Activated naive CD8-positive, alpha-beta T cell treated with anti-CD3 and anti-CD28 coated beads, Interleukin-2, amount 10 ng/mL, durations not matched to agents 7 days and 5 days (primary cell): ENCODE measurements at regions not wholly inside any gene's neighbourhood (a gene's known extent, or its start where the extent isn't known, plus 50 kb on each side); places are given as distances from the start of the nearest gene placed in this dataset.
A peak's percentile ranks its signal among the peaks of the same experiment; 100 is the strongest.

Source experiments
- ATAC-seq: fragments of 150-1000 bp; cut with Tn5 transposase; one replicate; pipeline ENCODE4 v1.10.0; 2021; ENCODE audit warnings: low read depth, moderate library complexity
- POLR2A ChIA-PET: fragments of 350-600 bp; sonication (Branson Sonifier 250); formaldehyde crosslinking; loops from one replicate; lab custom pipeline; 2021; ENCODE audit warnings: antibody characterized with exemption; lab: Charles Lee
- DNase-seq: peaks from one replicate; pipeline ENCODE4 v3.0.0; 2021
- H3K27ac Mint-ChIP-seq: one replicate; pipeline ENCODE4 v1.8.0; 2022; ENCODE audit warnings: mild to moderate bottlenecking, mixed read lengths
- H3K27me3 Mint-ChIP-seq: one replicate; pipeline ENCODE4 v1.8.0; 2022; ENCODE audit warnings: mild to moderate bottlenecking, moderate library complexity, mixed read lengths
- H3K36me3 Mint-ChIP-seq: one replicate; pipeline ENCODE4 v1.8.0; 2021; ENCODE audit warnings: mild to moderate bottlenecking, mixed read lengths
- H3K4me1 Mint-ChIP-seq: one replicate; pipeline ENCODE4 v1.8.0; 2021; ENCODE audit warnings: mixed read lengths
- H3K4me3 Mint-ChIP-seq: one replicate; pipeline ENCODE4 v1.8.0; 2022; ENCODE audit warnings: mild to moderate bottlenecking, moderate library complexity, mixed read lengths
- H3K9me3 Mint-ChIP-seq: one replicate; pipeline ENCODE4 v1.8.0; 2021; ENCODE audit warnings: mixed read lengths

- no peaks in the 10 kb centered on the region for H3K36me3 Mint-ChIP-seq
- H3K4me3 Mint-ChIP-seq: no peak overlapping the region
- no peaks in the 10 kb centered on the region for H3K9me3 Mint-ChIP-seq
- H3K27ac Mint-ChIP-seq: no peak overlapping the region
- DNase-seq (no peak), ATAC-seq (no peak)
- H3K4me1 Mint-ChIP-seq: no peaks in the 10 kb centered on the region
- H3K27me3 Mint-ChIP-seq: peaks cover 12% of the 10 kb centered on the region
- POLR2A ChIA-PET: no interaction called here
These were observed 144.9 kb upstream of the SIX2 start for GRCh38 chr2:45154144-45154543.

DNA sequence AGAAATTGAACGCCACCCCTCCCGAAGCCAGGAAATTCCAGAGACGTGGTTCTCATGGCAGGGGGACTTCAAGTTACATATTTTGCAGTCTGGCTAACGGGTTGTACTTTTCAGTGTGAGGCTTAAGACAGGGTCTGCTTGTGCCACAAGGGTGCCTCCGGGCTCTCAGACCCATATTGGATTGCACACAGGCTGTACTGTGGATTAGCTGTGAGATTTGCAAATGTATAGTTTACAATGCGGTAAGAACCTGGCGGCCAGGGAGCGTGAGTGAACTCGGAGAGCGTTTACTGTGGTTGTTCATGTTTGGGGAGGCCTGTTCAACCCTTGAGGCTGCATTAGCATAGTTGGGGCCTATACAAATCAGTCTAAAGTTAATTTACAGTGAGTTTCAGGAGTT is 143.9 kb upstream of the SIX2 start:
- Mint-ChIP-seq H3K4me1 (no peaks in the 10 kb centered on the region), H3K27me3 (peaks cover 17% of the 10 kb centered on the region), H3K27ac (no peak overlapping the region), H3K36me3 (no peaks in the 10 kb centered on the region), H3K4me3 (no peak overlapping the region), H3K9me3 (no peaks in the 10 kb centered on the region)
- POLR2A ChIA-PET: no interaction called here
- ATAC-seq (no peak), DNase-seq (no peak)

GRCh38 chr2:45152691-45153090 is 143.4 kb upstream of the SIX2 start:
- no peaks in the 10 kb centered on the region for H3K4me1 Mint-ChIP-seq
- ATAC-seq (no peak), DNase-seq (no peak)
- no peaks in the 10 kb centered on the region for H3K36me3 Mint-ChIP-seq
- H3K9me3 Mint-ChIP-seq: no peaks in the 10 kb centered on the region
- no peak overlapping the region for H3K4me3 Mint-ChIP-seq
- POLR2A ChIA-PET: no interaction called here
- no peak overlapping the region for H3K27ac Mint-ChIP-seq
- H3K27me3 Mint-ChIP-seq: peaks cover 15% of the 10 kb centered on the region

DNA sequence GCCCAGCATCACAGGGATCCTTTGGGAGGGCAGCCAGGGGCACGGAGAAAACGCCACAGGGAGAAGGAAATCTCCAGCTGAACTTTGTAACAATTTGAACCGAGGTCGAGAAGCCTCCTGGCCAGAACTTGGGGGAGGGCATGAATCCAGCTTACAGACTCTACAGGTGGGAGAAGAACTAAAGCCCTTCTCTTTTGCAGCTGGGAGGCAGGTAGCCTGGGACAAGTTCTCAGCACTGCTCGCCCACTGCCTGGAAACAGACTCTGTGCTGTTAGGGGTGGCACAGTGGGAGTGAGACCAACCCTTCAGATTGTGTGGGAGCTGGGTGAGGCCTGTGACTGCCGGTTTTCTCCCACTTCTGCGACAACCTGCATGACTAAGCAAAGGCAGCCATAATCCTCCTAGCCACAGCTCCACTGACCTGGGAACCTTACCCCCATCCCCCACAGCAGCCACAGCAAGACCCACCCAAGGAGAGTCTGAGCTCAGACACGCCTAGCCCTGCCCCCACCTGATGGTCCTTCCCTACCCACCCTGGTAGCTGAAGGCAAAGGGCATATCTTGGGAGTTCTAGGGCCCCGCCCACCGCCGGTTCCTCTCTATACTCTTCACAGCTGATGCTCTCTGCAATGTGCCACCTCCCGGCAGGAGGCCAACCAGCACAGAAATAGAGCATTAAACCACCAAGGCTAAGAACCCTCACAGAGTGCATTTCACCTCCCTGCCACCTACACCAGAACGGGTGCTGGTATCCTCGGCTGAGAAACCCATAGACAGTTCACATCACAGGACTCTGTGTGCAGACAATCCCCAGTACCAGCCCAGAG is 136.0 kb upstream of the SIX2 start:
- no peak overlapping the region for H3K27ac Mint-ChIP-seq
- POLR2A ChIA-PET: no interaction called here
- DNase-seq: no peak
- no peaks in the 10 kb centered on the region for H3K4me1 Mint-ChIP-seq
- H3K9me3 Mint-ChIP-seq: peaks cover 3% of the 10 kb centered on the region
- no peaks in the 10 kb centered on the region for H3K36me3 Mint-ChIP-seq
- H3K4me3 Mint-ChIP-seq: no peak overlapping the region
- peaks cover 44% of the 10 kb centered on the region for H3K27me3 Mint-ChIP-seq
- no peak for ATAC-seq

GRCh38 chr2:45141883-45142866 is 132.9 kb upstream of the SIX2 start:
- no peaks in the 10 kb centered on the region for H3K4me1 Mint-ChIP-seq
- peaks cover 3% of the 10 kb centered on the region for H3K9me3 Mint-ChIP-seq
- H3K4me3 Mint-ChIP-seq: no peak overlapping the region
- H3K27ac Mint-ChIP-seq: no peak overlapping the region
- ATAC-seq (no peak), DNase-seq (no peak)
- peaks cover 32% of the 10 kb centered on the region for H3K27me3 Mint-ChIP-seq
- POLR2A ChIA-PET: no interaction called here
- no peaks in the 10 kb centered on the region for H3K36me3 Mint-ChIP-seq

DNA sequence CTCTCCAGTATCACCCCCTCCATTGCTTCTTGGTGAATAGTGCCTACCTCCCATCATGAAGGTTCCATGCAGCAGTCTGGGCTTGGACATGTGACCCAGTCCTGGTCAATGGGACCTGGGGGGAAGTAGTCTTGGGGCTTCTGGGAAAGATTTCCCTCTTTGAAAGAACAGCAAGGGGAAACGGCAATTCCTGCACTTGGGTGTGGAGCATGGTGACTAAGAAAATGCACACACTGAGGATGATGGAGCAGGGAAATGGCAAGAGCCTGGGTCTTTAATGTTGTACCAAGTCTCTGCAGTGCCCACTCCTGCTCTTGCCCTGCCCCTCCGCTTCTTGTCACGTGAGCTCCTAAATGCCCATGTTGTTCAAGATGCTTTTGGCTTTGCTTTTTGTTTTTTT is 131.4 kb upstream of the SIX2 start:
- Mint-ChIP-seq H3K9me3 (no peaks in the 10 kb centered on the region), H3K4me3 (no peak overlapping the region), H3K27me3 (peaks cover 22% of the 10 kb centered on the region), H3K4me1 (no peaks in the 10 kb centered on the region), H3K36me3 (no peaks in the 10 kb centered on the region), H3K27ac (no peak overlapping the region)
- POLR2A ChIA-PET: no interaction called here
- no peak for DNase-seq
- ATAC-seq: no peak

DNA sequence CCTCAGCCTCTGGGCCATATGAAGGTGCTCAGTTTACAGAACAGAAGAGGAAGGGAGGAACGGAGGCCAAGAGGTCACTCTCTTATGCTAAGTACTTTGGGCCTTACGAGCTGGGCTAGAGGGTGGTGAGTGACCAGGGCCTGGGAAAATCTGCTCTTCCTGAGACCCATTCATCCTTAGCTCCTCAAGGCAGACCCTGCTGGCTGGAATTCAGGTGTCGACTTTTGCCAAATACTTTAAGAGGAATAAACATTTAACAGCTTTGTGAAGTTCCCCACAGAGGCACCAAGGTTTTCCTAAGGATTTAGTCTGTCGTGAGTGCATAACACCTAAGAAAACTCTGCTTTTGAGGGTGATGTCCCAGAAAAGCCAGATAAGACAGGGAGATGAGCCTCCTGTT is 129.7 kb upstream of the SIX2 start:
- Mint-ChIP-seq H3K27me3 (peaks cover 11% of the 10 kb centered on the region), H3K9me3 (no peaks in the 10 kb centered on the region), H3K36me3 (no peaks in the 10 kb centered on the region), H3K27ac (no peak overlapping the region), H3K4me1 (peaks cover 3% of the 10 kb centered on the region), H3K4me3 (no peak overlapping the region)
- DNase-seq (no peak), ATAC-seq (no peak)
- POLR2A ChIA-PET: no interaction called here

DNA sequence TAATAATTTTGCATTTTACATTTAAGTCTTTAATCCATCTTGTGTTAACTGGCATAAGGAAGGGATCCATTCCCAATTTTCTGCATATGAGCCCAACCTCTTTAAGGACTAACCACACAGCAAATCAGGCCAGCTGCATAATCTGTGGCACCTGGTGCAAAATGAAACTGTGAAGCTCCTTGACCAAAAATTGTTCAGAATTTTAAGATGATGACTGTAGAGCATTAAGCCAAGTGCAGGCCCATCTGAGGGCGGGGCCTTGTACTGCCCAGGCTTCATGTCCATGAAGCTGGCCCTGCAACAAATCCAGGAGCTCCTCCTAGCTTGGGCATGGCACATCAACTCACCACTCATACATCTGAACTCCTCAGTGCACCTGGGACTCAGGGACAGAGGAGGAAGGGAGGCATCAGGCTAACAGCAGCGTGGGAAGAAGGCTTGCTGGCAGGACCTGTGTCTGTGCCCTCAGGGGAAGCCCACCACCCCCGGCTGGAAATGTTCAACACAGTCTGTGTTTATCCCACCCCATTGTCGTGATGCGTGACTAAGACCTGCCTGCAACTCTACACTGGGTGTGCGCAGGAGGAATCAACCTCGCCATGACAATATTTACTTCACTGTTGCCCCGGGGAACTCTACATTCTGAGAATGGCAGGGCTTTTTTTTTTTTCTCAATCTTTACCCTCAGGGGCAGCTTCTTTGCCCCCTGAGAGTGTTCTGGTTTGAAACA is 128.9 kb upstream of the SIX2 start:
- Mint-ChIP-seq H3K36me3 (no peaks in the 10 kb centered on the region), H3K4me1 (peaks cover 3% of the 10 kb centered on the region), H3K4me3 (no peak overlapping the region), H3K27me3 (peaks cover 8% of the 10 kb centered on the region), H3K9me3 (no peaks in the 10 kb centered on the region), H3K27ac (no peak overlapping the region)
- no peak for ATAC-seq
- DNase-seq: no peak
- POLR2A ChIA-PET: no interaction called here

GRCh38 chr2:45134726-45135125 is 125.5 kb upstream of the SIX2 start:
- H3K4me3 Mint-ChIP-seq: no peak overlapping the region
- peaks cover 5% of the 10 kb centered on the region for H3K4me1 Mint-ChIP-seq
- no peaks in the 10 kb centered on the region for H3K9me3 Mint-ChIP-seq
- POLR2A ChIA-PET: no interaction called here
- peaks cover 2% of the 10 kb centered on the region for H3K27me3 Mint-ChIP-seq
- H3K36me3 Mint-ChIP-seq: no peaks in the 10 kb centered on the region
- peak; percentile 42 for ATAC-seq
- DNase-seq: no peak
- no peak overlapping the region for H3K27ac Mint-ChIP-seq

- Mint-ChIP-seq H3K27me3 (peaks cover 2% of the 10 kb centered on the region), H3K36me3 (no peaks in the 10 kb centered on the region), H3K27ac (no peak overlapping the region), H3K9me3 (no peaks in the 10 kb centered on the region), H3K4me1 (peaks cover 5% of the 10 kb centered on the region), H3K4me3 (no peak overlapping the region)
- POLR2A ChIA-PET: no interaction called here
- DNase-seq (no peak), ATAC-seq (no peak)
These were observed 124.8 kb upstream of the SIX2 start for GRCh38 chr2:45134014-45134413.

- Mint-ChIP-seq H3K27ac (no peak overlapping the region), H3K36me3 (no peaks in the 10 kb centered on the region), H3K4me3 (no peak overlapping the region), H3K4me1 (peaks cover 5% of the 10 kb centered on the region), H3K27me3 (peaks cover 2% of the 10 kb centered on the region), H3K9me3 (no peaks in the 10 kb centered on the region)
- POLR2A ChIA-PET: no interaction called here
- no peak for DNase-seq
- ATAC-seq: no peak
These were observed 123.3 kb upstream of the SIX2 start for GRCh38 chr2:45132551-45132950.

- Mint-ChIP-seq H3K36me3 (no peaks in the 10 kb centered on the region), H3K27ac (no peak overlapping the region), H3K27me3 (peaks cover 2% of the 10 kb centered on the region), H3K4me1 (peaks cover 5% of the 10 kb centered on the region), H3K4me3 (no peak overlapping the region), H3K9me3 (no peaks in the 10 kb centered on the region)
- POLR2A ChIA-PET: no interaction called here
- ATAC-seq: no peak
- no peak for DNase-seq
These were observed 122.3 kb upstream of the SIX2 start for GRCh38 chr2:45131587-45131986.

- Mint-ChIP-seq H3K4me1 (peaks cover 5% of the 10 kb centered on the region), H3K9me3 (no peaks in the 10 kb centered on the region), H3K4me3 (no peak overlapping the region), H3K36me3 (no peaks in the 10 kb centered on the region), H3K27me3 (no peaks in the 10 kb centered on the region), H3K27ac (no peak overlapping the region)
- POLR2A ChIA-PET: no interaction called here
- no peak for ATAC-seq
- DNase-seq: no peak
These were observed 121.5 kb upstream of the SIX2 start for GRCh38 chr2:45130736-45131135.
